Choroid plexus epithelial cell (primary cell): ENCODE measurements at regions not wholly inside any gene's neighbourhood (a gene's known extent, or its start where the extent isn't known, plus 50 kb on each side); places are given as distances from the start of the nearest gene placed in this dataset.
A peak's percentile ranks its signal among the peaks of the same experiment; 100 is the strongest.

Experiments used
- DNase-seq: peaks from one replicate; pipeline ENCODE4 v3.0.0-alpha.2; 2010; ENCODE audit warnings: low read depth
- H3K4me3 ChIP-seq: 2 replicates; pipeline ENCODE4 v1.5.1; 2011; ENCODE audit warnings: low read depth, mild to moderate bottlenecking, control low read depth, low read length, moderate library complexity
- TF ChIP-seq, protein P1 (sequence below): conservative IDR thresholded peaks from 2 replicates; pipeline ENCODE4 v1.5.1; 2011; ENCODE audit warnings: low read depth, mild to moderate bottlenecking, control low read depth, inconsistent platforms, low read length, moderate library complexity

DNA sequence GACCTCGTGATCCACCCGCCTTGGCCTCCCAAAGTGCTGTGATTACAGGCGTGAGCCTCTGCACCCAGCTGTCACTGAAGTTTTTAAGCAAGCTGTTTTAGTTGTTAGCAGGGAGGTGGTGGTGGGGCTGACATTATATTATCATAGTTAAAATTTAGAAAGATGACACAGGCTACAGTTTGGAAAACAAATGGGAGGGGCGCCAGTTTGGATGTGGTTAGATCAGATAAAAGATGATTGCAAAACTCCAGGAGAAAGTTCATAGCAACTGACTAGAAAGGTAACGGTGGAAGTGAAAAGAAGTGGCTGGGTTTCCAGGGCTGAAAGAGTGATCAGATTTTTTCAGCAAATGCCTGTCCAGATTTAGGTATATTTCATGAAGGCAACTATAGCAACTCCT is 311.9 kb upstream of the CITED2 start:
- no peak overlapping the region for H3K4me3 ChIP-seq
- peak; percentile 45 for DNase-seq
- TF ChIP-seq, protein P1, sequence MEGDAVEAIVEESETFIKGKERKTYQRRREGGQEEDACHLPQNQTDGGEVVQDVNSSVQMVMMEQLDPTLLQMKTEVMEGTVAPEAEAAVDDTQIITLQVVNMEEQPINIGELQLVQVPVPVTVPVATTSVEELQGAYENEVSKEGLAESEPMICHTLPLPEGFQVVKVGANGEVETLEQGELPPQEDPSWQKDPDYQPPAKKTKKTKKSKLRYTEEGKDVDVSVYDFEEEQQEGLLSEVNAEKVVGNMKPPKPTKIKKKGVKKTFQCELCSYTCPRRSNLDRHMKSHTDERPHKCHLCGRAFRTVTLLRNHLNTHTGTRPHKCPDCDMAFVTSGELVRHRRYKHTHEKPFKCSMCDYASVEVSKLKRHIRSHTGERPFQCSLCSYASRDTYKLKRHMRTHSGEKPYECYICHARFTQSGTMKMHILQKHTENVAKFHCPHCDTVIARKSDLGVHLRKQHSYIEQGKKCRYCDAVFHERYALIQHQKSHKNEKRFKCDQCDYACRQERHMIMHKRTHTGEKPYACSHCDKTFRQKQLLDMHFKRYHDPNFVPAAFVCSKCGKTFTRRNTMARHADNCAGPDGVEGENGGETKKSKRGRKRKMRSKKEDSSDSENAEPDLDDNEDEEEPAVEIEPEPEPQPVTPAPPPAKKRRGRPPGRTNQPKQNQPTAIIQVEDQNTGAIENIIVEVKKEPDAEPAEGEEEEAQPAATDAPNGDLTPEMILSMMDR, result no peak

DNA sequence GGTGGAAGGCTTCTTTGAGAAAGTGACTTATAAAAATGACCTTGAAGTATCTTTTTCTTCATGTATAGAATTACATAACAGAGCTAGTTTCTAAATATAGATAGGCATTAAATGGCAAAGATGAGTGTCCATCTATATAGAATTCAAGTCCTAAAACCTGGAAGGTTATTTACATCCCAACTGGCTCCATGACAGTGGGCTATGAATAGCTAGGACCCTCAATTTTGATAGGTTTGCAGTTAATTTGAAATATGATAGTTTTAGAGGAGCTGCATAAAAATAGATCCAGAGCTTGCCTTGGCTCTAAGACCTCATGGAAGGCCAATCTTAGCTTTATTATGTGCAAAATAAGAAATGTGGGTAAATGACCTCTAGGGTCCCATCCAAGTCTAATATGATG is 310.6 kb upstream of the CITED2 start:
- TF ChIP-seq, protein P1, result no peak
- no peak for DNase-seq
- no peak overlapping the region for H3K4me3 ChIP-seq

- TF ChIP-seq, protein P1, result no peak
- peak; percentile 9 for DNase-seq
- no peak overlapping the region for H3K4me3 ChIP-seq
These were observed 306.4 kb upstream of the CITED2 start for GRCh38 chr6:139680819-139681218.

DNA sequence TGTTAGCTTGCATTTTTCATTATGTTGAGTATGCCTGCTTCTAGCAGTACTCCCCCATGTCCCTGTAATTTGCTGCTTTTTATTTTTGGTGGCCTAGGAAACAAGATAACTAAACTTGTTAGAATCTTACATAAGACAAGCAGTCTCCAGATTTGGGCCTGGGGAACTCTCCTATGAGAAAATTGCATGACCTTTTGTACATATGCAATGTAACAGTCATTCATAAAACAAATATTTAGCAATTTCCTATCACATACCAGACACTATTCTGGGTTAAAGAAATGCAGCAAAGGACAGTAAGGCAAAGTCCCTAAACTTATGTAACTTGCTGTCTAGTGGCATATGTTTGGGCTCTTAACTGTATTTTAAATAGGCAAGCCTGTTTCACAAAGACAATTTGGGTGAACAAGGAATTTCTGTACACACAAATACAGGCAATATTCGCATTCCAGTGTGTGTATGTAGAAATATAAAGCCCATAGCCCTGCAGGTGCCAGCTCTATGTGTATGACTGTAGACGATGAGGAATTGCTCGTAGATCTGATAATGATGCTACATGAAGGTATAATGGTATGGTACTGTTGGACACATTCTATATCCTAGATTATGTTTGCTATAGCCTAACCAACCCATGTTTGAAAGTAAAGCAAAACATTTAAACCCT is 305.2 kb upstream of the CITED2 start:
- no peak overlapping the region for H3K4me3 ChIP-seq
- peak; percentile 84 for DNase-seq
- TF ChIP-seq, protein P1, result no peak

DNA sequence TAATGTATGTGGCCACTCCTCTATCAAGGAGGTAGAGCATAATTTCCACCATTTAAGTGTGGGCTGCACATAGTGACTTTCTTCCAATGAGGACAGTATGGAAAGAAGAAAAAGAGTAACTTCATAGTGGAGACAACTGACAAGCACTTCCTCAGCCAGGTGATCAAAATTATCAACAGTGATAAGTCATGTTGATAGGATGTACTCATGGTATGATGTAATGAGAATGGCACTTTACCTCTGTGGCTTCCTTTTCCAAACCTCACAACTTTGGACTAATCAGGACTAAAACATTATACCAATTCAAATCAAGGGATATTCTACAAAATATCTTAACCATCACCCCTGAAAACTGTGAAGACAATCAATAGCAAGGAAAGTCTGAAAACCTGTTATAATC is 302.3 kb upstream of the CITED2 start:
- TF ChIP-seq, protein P1, result no peak
- no peak overlapping the region for H3K4me3 ChIP-seq
- no peak for DNase-seq

GRCh38 chr6:139666284-139666683 is 291.8 kb upstream of the CITED2 start:
- no peak overlapping the region for H3K4me3 ChIP-seq
- no peak for DNase-seq
- TF ChIP-seq, protein P1, result no peak

GRCh38 chr6:139663996-139664395 is 289.5 kb upstream of the CITED2 start:
- DNase-seq, result no peak
- H3K4me3 ChIP-seq, result no peak overlapping the region
- TF ChIP-seq, protein P1, result no peak
